ENCODE measurements at regions not wholly inside any gene's neighbourhood (a gene's known extent, or its start where the extent isn't known, plus 50 kb on each side); places are given as distances from the start of the nearest gene placed in this dataset.
A peak's percentile ranks its signal among the peaks of the same experiment; 100 is the strongest.

DNA sequence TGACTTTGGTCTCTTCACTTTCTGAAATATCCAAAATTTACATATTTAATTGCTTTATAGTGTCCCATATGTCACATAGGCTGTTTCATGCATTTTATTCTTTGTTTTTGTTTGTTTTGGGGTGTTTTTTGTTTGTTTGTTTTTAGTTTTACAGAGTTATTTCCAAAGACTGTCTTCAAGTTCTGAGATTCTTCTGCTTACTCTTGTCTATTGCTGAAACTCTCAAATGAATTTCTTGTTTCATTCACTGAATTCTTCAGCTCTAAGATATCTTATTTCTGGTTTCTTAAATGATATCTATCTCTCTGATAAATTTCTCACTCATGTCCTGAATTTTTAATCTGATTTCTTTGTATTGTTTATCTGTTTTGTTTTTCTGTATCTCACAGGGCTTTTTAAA, 412.0 kb upstream of the ATP2B1 start:
- Mint-ChIP-seq H3K4me1 (ENCODE audit: low read depth) (no peaks in the 10 kb centered on the region), H3K9me3 (peaks cover 25% of the 10 kb centered on the region), H3K27me3 (peaks cover 3% of the 10 kb centered on the region), H3K27ac (no peak overlapping the region), H3K4me3 (no peak overlapping the region), H3K36me3 (ENCODE audit: low read depth) (peaks cover 2% of the 10 kb centered on the region)
- no peak for DNase-seq

DNA sequence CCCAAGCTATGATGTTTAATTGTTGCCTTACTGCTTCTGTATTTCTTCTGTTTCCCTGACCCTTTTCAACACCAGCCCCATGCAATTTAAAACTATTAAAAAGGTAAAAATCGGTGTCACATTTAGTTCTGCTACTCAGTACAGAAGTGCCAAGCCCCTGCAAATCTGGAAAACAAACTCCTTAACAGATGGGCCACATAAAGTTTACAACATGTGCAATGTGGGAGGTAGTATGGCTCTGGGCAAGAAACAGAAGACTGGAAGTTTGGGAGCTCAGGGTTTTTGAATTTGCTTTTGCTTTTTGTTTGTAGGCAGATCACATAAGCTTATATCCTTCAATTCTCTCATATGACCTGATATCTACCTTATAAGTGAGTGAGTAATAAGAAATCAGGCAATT, 404.0 kb upstream of the ATP2B1 start:
- Mint-ChIP-seq H3K4me3 (no peak overlapping the region), H3K36me3 (ENCODE audit: low read depth) (no peaks in the 10 kb centered on the region), H3K27ac (no peak overlapping the region), H3K9me3 (no peaks in the 10 kb centered on the region), H3K27me3 (no peaks in the 10 kb centered on the region), H3K4me1 (ENCODE audit: low read depth) (no peaks in the 10 kb centered on the region)
- no peak for DNase-seq

DNA sequence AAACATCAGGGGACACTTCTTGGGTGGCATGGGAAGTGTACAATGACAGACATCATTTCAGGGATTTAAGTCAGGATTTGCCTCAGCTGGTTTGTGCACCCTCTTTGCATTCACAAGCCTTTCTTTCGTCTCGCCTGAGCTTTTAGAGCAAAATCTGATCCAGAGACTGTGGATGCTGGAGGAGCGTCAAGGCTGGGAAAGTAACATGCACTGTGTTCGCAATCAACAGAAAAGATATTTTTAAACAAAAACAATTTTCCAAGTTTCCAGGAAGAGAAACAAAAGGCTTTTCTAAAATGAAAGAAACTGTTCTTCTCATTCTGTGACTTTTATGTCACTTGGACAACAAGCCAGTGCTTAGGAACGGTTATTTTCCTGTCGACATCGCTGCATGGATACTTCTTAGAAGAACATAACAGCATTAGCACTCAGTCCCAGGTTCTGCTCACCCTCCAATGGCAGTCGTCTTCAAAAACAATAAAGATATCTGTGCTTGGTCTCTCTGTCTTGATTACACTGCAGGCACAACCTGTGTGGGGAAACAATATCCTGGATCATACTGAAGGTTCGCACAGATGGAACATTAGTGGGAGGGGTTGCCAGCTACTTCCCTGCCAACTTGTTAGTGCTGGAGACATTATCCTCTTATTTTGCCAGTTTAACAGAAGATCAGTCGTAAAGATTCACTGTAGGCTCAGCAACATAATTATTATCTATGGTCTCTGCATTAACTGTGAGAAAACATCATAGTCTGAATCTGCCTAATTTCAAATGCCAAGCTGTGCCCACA, 403.3 kb upstream of the ATP2B1 start:
- Mint-ChIP-seq H3K4me1 (ENCODE audit: low read depth) (no peaks in the 10 kb centered on the region), H3K36me3 (ENCODE audit: low read depth) (no peaks in the 10 kb centered on the region), H3K4me3 (no peak overlapping the region), H3K9me3 (no peaks in the 10 kb centered on the region), H3K27ac (no peak overlapping the region), H3K27me3 (no peaks in the 10 kb centered on the region)
- no peak for DNase-seq

DNA sequence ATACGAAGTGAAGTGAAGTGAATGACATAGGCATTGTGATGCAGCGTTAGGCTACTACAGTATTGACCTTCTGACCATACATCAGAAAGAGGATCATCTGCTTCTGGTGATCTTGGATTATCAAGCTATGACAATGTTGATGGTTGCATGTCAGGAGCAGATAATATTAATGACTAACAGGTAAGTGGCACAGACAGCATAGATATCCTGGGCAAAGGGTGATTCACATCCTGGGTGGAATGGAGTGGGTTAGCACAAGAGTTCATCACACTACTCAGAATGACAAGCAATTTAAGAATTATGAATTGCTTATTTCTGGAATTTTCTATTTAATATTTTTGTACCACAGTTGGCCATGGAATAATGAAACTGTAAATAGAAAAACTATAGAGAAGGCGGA, 397.9 kb upstream of the ATP2B1 start:
- Mint-ChIP-seq H3K36me3 (ENCODE audit: low read depth) (no peaks in the 10 kb centered on the region), H3K4me3 (no peak overlapping the region), H3K4me1 (ENCODE audit: low read depth) (peaks cover 7% of the 10 kb centered on the region)

DNA sequence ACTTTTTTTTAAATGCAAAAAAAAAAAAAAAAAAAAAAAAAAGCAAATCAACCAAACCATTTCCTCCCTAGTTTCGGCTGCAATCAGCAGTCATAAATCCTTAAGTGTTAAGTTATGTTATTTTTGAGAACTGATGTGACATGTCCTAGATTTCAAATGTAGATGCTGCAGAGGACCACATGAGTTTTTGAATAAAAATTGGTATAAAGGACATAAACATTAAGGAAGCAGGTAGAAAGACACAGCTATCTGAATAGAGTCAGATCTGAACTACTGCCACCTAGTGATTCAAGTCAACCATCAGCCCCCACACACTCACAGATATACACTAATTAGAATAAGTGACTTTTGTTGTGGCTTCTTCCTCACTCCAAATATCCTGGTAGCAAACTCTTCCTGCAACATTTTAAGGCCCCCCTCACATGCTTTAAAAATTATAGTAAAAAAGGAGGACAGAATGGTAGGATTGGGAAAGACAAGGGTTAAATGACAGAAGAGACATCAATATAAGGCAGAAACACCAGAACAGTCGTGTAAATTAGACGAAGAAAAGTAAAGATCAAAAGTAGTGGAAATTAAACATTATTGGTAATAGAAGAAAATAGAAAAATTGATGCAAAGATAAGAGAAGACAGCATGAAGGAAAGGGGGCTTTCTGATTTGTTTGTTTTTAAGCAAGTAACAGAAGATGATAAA, 394.5 kb upstream of the ATP2B1 start:
- Mint-ChIP-seq H3K27ac (no peak overlapping the region), H3K36me3 (ENCODE audit: low read depth) (no peaks in the 10 kb centered on the region), H3K4me3 (no peak overlapping the region)

More for the DNA sequence above, 397.9 kb upstream of the ATP2B1 start:
- no peak overlapping the region for H3K27ac Mint-ChIP-seq
- no peaks in the 10 kb centered on the region for H3K27me3 Mint-ChIP-seq
- no peak for DNase-seq
- no peaks in the 10 kb centered on the region for H3K9me3 Mint-ChIP-seq

DNA sequence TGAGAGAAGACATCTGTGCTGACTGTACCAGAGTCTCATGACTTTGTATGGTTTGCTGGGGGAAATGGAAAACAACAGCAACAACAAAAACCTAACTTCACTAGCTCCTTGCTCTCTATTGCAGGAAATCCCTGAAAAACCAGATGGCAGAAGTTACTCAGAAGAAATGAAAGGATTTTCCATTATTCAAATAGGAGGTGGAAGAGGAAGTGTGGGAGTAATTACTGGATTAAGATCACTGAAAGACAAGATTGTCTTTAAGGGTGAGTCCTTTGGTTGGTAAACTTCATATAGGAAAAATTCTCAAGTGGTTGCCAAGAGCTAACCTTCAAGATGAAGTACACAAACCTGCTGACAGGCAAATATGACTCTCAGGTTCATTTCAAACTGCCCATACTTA, 391.9 kb upstream of the ATP2B1 start:
- H3K27ac Mint-ChIP-seq: no peak overlapping the region
- no peaks in the 10 kb centered on the region for H3K9me3 Mint-ChIP-seq
- no peaks in the 10 kb centered on the region for H3K36me3 Mint-ChIP-seq (ENCODE audit: low read depth)
- H3K4me3 Mint-ChIP-seq: no peak overlapping the region
- DNase-seq: no peak
- H3K27me3 Mint-ChIP-seq: no peaks in the 10 kb centered on the region
- peaks cover 17% of the 10 kb centered on the region for H3K4me1 Mint-ChIP-seq (ENCODE audit: low read depth)

More for the DNA sequence above, 394.5 kb upstream of the ATP2B1 start:
- peaks cover 13% of the 10 kb centered on the region for H3K4me1 Mint-ChIP-seq (ENCODE audit: low read depth)
- H3K27me3 Mint-ChIP-seq: no peaks in the 10 kb centered on the region
- DNase-seq: no peak
- H3K9me3 Mint-ChIP-seq: no peaks in the 10 kb centered on the region

DNA sequence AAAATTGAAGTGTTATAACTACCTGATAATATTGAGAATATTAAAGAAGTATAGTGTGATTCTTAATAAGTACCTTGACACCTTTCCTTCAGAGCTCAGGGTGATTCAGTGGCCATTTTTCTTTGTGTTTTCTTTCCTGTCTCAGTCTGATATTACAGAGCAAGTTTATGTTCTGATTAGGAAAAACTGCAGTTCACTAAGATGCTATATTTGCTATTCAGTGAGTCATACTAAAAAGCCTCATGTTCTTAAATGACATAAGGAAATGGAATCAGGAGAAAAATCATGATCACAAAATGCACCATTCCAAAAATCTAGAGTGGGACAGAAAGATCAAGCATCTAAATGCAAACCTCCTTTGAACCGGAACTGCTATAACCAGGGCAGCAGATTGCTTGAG, 390.6 kb upstream of the ATP2B1 start:
- Mint-ChIP-seq H3K9me3 (no peaks in the 10 kb centered on the region), H3K27me3 (no peaks in the 10 kb centered on the region), H3K36me3 (ENCODE audit: low read depth) (no peaks in the 10 kb centered on the region), H3K4me1 (ENCODE audit: low read depth) (peaks cover 17% of the 10 kb centered on the region), H3K4me3 (no peak overlapping the region), H3K27ac (no peak overlapping the region)
- no peak for DNase-seq

DNA sequence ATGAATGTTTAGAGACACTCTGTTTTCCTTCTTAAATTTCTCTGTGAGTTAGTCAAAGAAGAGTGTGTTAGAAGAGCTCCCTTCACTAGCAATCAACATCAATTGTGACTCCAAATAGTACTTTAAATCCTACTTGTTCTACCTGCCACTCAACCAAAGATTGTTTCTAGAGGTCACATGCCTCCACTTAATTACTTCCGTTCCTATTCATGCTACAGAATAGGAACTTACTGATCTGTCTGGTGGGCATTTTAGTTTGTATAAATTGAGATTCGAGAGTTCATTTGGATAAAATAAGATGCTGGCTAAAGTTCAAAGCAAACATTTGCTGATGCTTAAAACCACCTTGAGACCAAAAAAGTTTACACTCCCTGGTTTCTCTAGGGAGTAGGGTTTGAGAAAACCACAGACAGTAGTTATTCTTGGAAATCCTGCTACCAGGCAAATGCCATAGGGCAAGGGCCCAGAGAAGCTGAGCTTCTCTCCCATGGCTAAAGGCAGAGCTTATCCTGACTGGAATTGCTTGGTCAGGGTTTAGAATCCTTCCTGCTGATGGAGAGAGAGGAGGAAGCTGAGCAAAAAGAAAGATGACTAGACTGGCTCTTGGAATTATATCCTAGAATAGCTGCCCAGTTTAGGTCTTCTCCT, 389.6 kb upstream of the ATP2B1 start:
- H3K9me3 Mint-ChIP-seq: no peaks in the 10 kb centered on the region
- H3K4me3 Mint-ChIP-seq: no peak overlapping the region
- peaks cover 16% of the 10 kb centered on the region for H3K4me1 Mint-ChIP-seq (ENCODE audit: low read depth)
- no peak for DNase-seq
- H3K27me3 Mint-ChIP-seq: no peaks in the 10 kb centered on the region
- no peaks in the 10 kb centered on the region for H3K36me3 Mint-ChIP-seq (ENCODE audit: low read depth)
- no peak overlapping the region for H3K27ac Mint-ChIP-seq

DNA sequence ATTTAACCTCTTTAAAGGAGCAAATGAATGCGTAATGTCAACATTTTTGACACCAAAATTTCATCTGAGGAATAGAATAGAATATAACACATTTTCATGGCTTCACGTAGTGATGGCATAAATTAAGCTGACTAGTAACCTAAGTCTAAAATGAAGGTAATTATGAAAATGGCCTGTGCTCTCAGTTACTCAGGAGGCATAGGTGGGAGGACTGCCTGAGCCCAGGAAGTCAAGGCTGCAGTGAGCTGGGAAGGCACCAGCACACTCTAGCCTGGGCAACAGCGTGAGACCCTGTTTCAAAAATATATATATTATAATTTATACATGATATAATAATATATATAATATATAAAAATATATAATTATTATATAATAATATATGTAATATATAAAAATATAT, 383.2 kb upstream of the ATP2B1 start:
- peaks cover 18% of the 10 kb centered on the region for H3K4me1 Mint-ChIP-seq (ENCODE audit: low read depth)
- no peak overlapping the region for H3K4me3 Mint-ChIP-seq
- peaks cover 2% of the 10 kb centered on the region for H3K9me3 Mint-ChIP-seq
- H3K36me3 Mint-ChIP-seq (ENCODE audit: low read depth): no peaks in the 10 kb centered on the region
- no peak for DNase-seq
- H3K27ac Mint-ChIP-seq: no peak overlapping the region
- H3K27me3 Mint-ChIP-seq: no peaks in the 10 kb centered on the region

DNA sequence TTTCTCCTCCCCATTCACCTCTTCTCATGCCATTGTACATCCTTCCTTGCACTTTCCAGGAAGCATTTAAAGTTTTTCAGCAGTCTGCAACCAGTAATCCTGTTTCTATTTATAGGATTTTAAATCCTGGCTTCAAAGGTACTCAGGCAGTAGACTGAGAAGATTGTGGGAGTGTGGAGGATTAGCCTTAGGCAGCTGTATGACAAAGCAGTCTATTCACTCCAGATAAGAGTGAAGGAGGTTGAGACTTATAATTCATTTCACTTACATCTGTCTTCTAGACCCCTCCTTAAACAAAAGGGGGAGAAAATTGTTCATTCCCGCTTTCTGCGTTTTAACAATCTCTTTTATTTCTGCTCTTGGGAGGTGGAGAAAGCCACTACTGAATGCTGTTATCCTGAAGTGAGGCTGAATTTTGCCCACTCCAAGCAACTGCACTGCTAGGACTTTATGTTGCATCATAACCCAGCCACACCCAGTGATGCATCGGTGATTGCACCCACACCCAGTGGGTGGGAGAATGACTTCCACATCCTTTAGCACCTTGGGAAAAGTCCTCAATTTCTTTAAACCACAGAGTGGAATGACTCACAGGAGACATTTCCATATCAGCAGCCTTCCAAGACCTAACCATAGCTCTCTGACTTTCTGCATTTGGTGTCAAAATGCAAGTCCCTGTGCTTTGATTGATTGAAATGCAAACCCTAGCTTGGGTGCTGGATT, 382.5 kb upstream of the ATP2B1 start:
- no peak overlapping the region for H3K4me3 Mint-ChIP-seq
- H3K9me3 Mint-ChIP-seq: peaks cover 2% of the 10 kb centered on the region
- H3K27me3 Mint-ChIP-seq: no peaks in the 10 kb centered on the region
- DNase-seq: no peak
- no peak overlapping the region for H3K27ac Mint-ChIP-seq
- H3K36me3 Mint-ChIP-seq (ENCODE audit: low read depth): no peaks in the 10 kb centered on the region
- H3K4me1 Mint-ChIP-seq (ENCODE audit: low read depth): peaks cover 22% of the 10 kb centered on the region

DNA sequence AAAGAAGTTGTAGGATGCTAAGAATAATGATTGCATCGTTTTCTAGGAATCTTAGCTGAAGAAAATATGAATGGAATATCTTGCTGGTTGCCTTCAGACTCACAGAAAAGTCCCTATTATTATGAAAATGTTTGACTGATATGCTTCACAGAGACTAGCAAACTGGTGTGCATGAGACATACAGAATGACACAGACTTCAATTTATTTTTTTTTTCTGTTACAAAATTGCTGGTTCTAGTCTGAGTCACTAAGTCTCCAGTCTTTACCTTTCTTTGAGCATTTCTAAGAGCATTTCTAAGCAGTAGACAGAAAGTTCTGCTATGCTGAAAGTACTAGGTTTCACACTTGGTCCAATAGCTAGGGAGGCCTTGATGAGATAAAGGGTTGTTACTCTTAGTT, 377.6 kb upstream of the ATP2B1 start:
- no peaks in the 10 kb centered on the region for H3K27me3 Mint-ChIP-seq
- H3K4me3 Mint-ChIP-seq: no peak overlapping the region

DNA sequence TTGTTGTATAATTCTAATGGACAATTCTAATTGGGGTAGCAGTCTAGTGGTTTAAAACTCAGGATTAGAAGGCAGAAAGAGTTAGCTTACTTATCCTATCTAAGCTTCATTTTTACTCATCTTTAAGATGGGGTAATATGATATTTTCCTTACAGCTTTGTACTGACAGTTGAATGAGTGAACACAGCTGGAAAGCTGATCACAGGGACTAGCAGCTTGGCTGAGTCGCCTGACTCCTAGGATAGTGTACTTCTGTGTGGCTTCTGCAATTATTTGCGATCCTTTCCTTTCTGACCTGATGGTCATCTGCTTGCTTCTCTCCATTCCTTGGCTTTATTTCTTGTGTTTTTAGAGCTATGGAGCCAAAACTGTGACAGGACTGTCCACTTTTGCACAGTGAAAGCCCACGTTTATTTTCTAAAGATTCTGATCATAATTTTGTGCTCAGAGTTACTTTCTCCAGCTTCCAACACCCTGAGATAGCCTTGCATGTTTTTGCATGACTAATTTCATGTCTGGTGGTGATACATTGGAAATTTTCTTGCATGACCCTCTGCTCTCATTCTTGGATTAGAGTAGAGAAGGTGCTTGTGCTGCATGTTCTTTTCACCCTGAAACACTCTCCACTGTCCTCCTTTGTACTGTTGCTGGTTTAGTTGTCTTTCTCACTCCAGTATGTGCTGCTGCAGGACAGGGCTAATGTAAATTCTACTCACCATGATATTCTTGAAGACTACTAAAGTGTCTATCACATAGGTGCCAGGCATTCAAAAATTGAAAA, 377.0 kb upstream of the ATP2B1 start:
- peak overlapping the region; percentile 84 for H3K27ac Mint-ChIP-seq

More for the DNA sequence above, 377.6 kb upstream of the ATP2B1 start:
- H3K4me1 Mint-ChIP-seq (ENCODE audit: low read depth): peaks cover 23% of the 10 kb centered on the region
- H3K9me3 Mint-ChIP-seq: peaks cover 2% of the 10 kb centered on the region
- no peak for DNase-seq
- peak overlapping the region; percentile 84 for H3K27ac Mint-ChIP-seq
- H3K36me3 Mint-ChIP-seq (ENCODE audit: low read depth): no peaks in the 10 kb centered on the region

DNA sequence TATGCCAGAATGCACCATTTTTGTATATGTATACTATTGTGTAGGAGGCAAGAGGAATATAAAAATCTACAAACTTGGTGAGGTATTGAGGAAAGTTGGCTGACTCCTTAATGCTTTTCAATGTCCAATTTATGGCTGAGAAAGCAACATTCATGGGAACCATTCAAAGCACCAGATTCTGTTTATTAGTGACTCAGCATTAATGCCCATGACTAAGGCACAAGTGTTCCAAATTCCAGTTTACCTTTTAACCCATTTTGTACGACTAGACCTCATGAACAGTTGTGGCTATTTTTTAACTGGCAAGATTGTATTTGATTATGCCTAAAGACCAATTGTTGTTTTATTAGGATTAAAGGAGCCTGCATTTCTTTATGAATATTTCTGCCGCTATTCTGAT, 375.4 kb upstream of the ATP2B1 start:
- DNase-seq: no peak
- Mint-ChIP-seq H3K4me3 (no peak overlapping the region), H3K27me3 (no peaks in the 10 kb centered on the region), H3K27ac (no peak overlapping the region), H3K9me3 (no peaks in the 10 kb centered on the region), H3K36me3 (ENCODE audit: low read depth) (no peaks in the 10 kb centered on the region), H3K4me1 (ENCODE audit: low read depth) (peaks cover 14% of the 10 kb centered on the region)

More for the DNA sequence above, 377.0 kb upstream of the ATP2B1 start:
- Mint-ChIP-seq H3K36me3 (ENCODE audit: low read depth) (no peaks in the 10 kb centered on the region), H3K4me3 (no peak overlapping the region), H3K9me3 (peaks cover 2% of the 10 kb centered on the region), H3K27me3 (no peaks in the 10 kb centered on the region), H3K4me1 (ENCODE audit: low read depth) (peaks cover 17% of the 10 kb centered on the region)
- DNase-seq: no peak

DNA sequence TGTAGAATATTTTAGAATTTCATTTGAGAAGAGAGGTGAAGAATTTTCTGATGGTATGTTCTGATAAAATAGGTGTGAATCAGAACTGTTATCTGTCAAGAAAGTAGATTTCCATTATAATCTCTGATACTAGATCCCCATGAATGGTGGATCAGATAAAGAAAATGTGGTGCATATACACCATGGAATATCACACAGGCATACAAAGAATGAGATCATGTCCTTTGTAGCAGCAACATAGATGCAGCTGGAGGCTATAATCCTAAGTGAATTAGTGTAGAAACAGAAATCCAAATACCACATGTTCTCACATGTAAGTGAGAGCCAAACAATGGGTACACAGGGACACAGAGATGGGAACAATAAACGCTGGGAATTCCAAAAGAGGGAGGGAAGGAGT, 372.0 kb upstream of the ATP2B1 start:
- H3K27ac Mint-ChIP-seq: no peak overlapping the region
- H3K4me1 Mint-ChIP-seq (ENCODE audit: low read depth): peaks cover 27% of the 10 kb centered on the region
- no peaks in the 10 kb centered on the region for H3K27me3 Mint-ChIP-seq
- H3K36me3 Mint-ChIP-seq (ENCODE audit: low read depth): no peaks in the 10 kb centered on the region
- DNase-seq: no peak
- no peak overlapping the region for H3K4me3 Mint-ChIP-seq
- no peaks in the 10 kb centered on the region for H3K9me3 Mint-ChIP-seq

Measured in activated T-cell treated with anti-CD3 and anti-CD28 coated beads, Interleukin-2, amount 50 U/mL, for 24 hours (primary cell).